Peyer's patch (tissue), 4 donors: ENCODE measurements at regions not wholly inside any gene's neighbourhood (a gene's known extent, or its start where the extent isn't known, plus 50 kb on each side); places are given as distances from the start of the nearest gene placed in this dataset.
"Not testable (repeated sequence)": the region's sequence is repeated elsewhere in the genome, so short reads cannot be mapped to it uniquely, and the experiment has no call there.

Source experiments
- DNase-seq, 3 donors: peaks; one replicate each; pipeline ENCODE4 v3.0.0-alpha.2; 2017 to 2019
- H3K27ac ChIP-seq, 4 donors: fragments of 200-600 bp; sonication (generic); one replicate each; pipeline ENCODE4 v1.5.1; 2016 to 2019
- H3K27me3 ChIP-seq, 2 donors: fragments of 200-600 bp; sonication (generic); one replicate each; pipeline ENCODE4 v1.5.1; 2019
- H3K36me3 ChIP-seq, 3 donors: fragments of 200-600 bp; sonication (generic); one replicate each; pipeline ENCODE4 v1.5.1; 2016 to 2019
- H3K4me1 ChIP-seq, 4 donors: fragments of 200-600 bp; sonication (generic); one replicate each; pipeline ENCODE4 v1.5.1; 2016 to 2019
- H3K4me3 ChIP-seq, 4 donors: fragments of 200-600 bp; sonication (generic); 1 replicate in 3 of 4; 2 replicates in 1 of 4; pipeline ENCODE4 v1.5.1; 2016 to 2019; ENCODE audit warnings: mild to moderate bottlenecking in 1 of 4
- H3K9me3 ChIP-seq, 4 donors: fragments of 200-600 bp; sonication (generic); one replicate each; pipeline ENCODE4 v1.5.1; 2016 to 2019; ENCODE audit warnings: mild to moderate bottlenecking in 1 of 4
- POLR2A ChIP-seq, 2 donors: fragments of 450-650 bp; IDR thresholded peaks; one replicate each; pipeline ENCODE4 v1.5.1; 2017; ENCODE audit warnings: antibody characterized with exemption in 2 of 2, mild to moderate bottlenecking in 2 of 2, moderate library complexity in 2 of 2
- TF ChIP-seq, protein P1 (sequence below), 6 experiments: fragments of 450-650 bp in 4 of 6; fragments of 200-600 bp in 2 of 6; sonication (generic) in 1 of 6; IDR thresholded peaks; one replicate each; pipeline ENCODE4 v1.5.1; 2017 to 2019; ENCODE audit warnings: antibody characterized with exemption in 6 of 6, mild to moderate bottlenecking in 3 of 6, moderate library complexity in 1 of 6

DNA sequence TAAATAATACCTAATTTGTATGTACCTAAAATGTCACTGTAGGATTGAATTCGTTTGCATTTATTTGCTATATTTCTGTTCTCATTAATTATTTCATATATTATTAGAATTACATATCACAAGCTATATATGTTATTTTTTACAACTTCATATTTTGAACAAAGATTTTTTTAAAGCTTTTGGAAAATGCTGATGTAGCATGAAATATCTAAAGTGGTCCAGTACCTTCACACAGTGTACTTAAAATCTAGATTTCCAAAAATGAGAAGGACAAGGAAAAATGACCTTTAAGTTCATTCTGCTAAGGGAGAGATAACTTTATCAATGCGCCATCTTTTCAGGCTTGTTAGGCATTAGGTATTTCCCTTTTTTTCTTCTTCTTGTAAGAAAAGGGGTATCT, 71.8 kb downstream of the LARP7 start:
- no peaks in the 10 kb centered on the region for H3K4me1 ChIP-seq
- DNase-seq = no peak
- no peak for TF ChIP-seq POLR2A (IDR thresholded peaks at IDR 0.05)
- TF ChIP-seq, protein P1, sequence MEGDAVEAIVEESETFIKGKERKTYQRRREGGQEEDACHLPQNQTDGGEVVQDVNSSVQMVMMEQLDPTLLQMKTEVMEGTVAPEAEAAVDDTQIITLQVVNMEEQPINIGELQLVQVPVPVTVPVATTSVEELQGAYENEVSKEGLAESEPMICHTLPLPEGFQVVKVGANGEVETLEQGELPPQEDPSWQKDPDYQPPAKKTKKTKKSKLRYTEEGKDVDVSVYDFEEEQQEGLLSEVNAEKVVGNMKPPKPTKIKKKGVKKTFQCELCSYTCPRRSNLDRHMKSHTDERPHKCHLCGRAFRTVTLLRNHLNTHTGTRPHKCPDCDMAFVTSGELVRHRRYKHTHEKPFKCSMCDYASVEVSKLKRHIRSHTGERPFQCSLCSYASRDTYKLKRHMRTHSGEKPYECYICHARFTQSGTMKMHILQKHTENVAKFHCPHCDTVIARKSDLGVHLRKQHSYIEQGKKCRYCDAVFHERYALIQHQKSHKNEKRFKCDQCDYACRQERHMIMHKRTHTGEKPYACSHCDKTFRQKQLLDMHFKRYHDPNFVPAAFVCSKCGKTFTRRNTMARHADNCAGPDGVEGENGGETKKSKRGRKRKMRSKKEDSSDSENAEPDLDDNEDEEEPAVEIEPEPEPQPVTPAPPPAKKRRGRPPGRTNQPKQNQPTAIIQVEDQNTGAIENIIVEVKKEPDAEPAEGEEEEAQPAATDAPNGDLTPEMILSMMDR (IDR thresholded peaks at IDR 0.05) = no peak
- no peaks in the 10 kb centered on the region for H3K36me3 ChIP-seq
- H3K4me3 ChIP-seq = no peak overlapping the region
- no peaks in the 10 kb centered on the region for H3K9me3 ChIP-seq
- no peak overlapping the region for H3K27ac ChIP-seq
- peaks cover 0 to 21% of the 10 kb centered on the region in 2 donors for H3K27me3 ChIP-seq

- Histone ChIP-seq H3K36me3 (no peaks in the 10 kb centered on the region), H3K27me3 (no peaks in the 10 kb centered on the region), H3K9me3 (no peaks in the 10 kb centered on the region), H3K4me3 (no peak overlapping the region), H3K4me1 (no peaks in the 10 kb centered on the region), H3K27ac (no peak overlapping the region)
- no peak for TF ChIP-seq POLR2A (IDR thresholded peaks at IDR 0.05)
- TF ChIP-seq, protein P1 (IDR thresholded peaks at IDR 0.05) = no peak
- no peak for DNase-seq
Measured at GRCh38 chr4:112714922-112715901, 78.3 kb downstream of the LARP7 start.

DNA sequence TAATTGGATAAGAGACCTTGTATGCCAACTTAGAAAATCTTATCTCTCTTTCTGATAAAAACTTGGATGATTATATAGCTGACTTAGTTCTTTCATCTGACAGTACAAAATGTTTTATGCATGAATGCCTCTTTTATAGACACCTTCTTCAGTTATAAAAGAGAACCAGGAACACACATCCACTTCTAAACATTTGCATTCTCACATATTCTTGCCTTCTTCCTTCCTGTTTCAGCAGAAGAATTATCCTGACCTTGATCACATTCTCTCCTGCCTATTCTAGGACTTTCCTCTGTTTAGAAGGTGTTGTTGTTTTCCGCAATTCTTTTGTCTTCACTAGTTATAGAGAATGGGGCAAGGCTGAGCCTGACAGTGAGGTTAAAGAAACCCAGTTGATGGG, 80.9 kb downstream of the LARP7 start:
- TF ChIP-seq, protein P1 (IDR thresholded peaks at IDR 0.05) = no peak
- no peak for TF ChIP-seq POLR2A (IDR thresholded peaks at IDR 0.05)
- Histone ChIP-seq H3K4me3 (no peak overlapping the region), H3K9me3 (no peaks in the 10 kb centered on the region), H3K4me1 (no peaks in the 10 kb centered on the region), H3K27me3 (no peaks in the 10 kb centered on the region), H3K36me3 (no peaks in the 10 kb centered on the region), H3K27ac (no peak overlapping the region)
- DNase-seq = no peak

- TF ChIP-seq, protein P1 (IDR thresholded peaks at IDR 0.05) = no peak
- no peak for TF ChIP-seq POLR2A (IDR thresholded peaks at IDR 0.05)
Measured at GRCh38 chr4:112721627-112722026, 84.7 kb downstream of the LARP7 start.

DNA sequence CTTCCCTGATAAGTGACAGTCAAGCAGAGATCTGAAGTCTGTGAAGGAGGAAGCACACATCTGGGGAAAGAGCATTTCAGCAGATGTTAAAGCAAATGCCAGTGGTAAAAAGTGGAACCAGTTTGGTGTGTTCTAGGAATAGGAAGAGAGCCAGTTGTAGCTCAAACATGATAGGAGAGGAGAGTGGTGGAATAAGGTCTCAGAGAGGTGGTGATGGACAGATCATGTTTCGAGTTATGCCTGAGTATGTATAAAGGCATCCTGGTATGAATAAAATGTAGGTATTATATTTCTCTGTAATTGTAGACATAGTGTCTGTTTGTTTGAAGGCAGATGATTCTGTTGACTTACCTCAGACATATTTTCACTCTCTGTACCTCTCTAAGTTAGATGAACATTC, 89.1 kb downstream of the LARP7 start:
- Histone ChIP-seq H3K27ac (no peak overlapping the region), H3K4me1 (no peaks in the 10 kb centered on the region), H3K9me3 (no peaks in the 10 kb centered on the region), H3K36me3 (no peaks in the 10 kb centered on the region), H3K27me3 (no peaks in the 10 kb centered on the region), H3K4me3 (no peak overlapping the region)
- no peak for DNase-seq
- no peak for TF ChIP-seq POLR2A (IDR thresholded peaks at IDR 0.05)
- TF ChIP-seq, protein P1 (IDR thresholded peaks at IDR 0.05) = no peak

More at GRCh38 chr4:112721627-112722026, 84.7 kb downstream of the LARP7 start:
- Histone ChIP-seq H3K36me3 (no peaks in the 10 kb centered on the region), H3K27me3 (no peaks in the 10 kb centered on the region), H3K27ac (no peak overlapping the region), H3K9me3 (no peaks in the 10 kb centered on the region), H3K4me3 (no peak overlapping the region), H3K4me1 (no peaks in the 10 kb centered on the region)
- DNase-seq = no peak

GRCh38 chr4:112727728-112728127, 90.8 kb downstream of the LARP7 start:
- H3K4me1 ChIP-seq, H3K4me3 ChIP-seq, H3K27me3 ChIP-seq, H3K27ac ChIP-seq, H3K9me3 ChIP-seq, DNase-seq, H3K36me3 ChIP-seq: not testable (repeated sequence)
